Midbrain (tissue), 1 donor: ENCODE measurements at regions not wholly inside any gene's neighbourhood (a gene's known extent, or its start where the extent isn't known, plus 50 kb on each side); places are given as distances from the start of the nearest gene placed in this dataset.
"Not testable (repeated sequence)": the region's sequence is repeated elsewhere in the genome, so short reads cannot be mapped to it uniquely, and the experiment has no call there.

Experiments used
- DNase-seq: peaks from one replicate; lab custom pipeline; 2025; lab: John Stamatoyannopoulos, UW

GRCh38 chr9:71632776-71633175, 135.5 kb downstream of the CEMIP2 start:
- DNase-seq: no peak

GRCh38 chr9:71630377-71630995, 137.8 kb downstream of the CEMIP2 start:
- no peak for DNase-seq

- no peak for DNase-seq
Observed at GRCh38 chr9:71629578-71630215, 138.6 kb downstream of the CEMIP2 start.

GRCh38 chr9:71628247-71628646, 140.1 kb downstream of the CEMIP2 start:
- no peak for DNase-seq

- DNase-seq: no peak
Observed at GRCh38 chr9:71627537-71627936, 140.8 kb downstream of the CEMIP2 start.

- DNase-seq: no peak
Observed at GRCh38 chr9:71626395-71626794, 141.9 kb downstream of the CEMIP2 start.

GRCh38 chr9:71624728-71625127, 143.6 kb downstream of the CEMIP2 start:
- no peak for DNase-seq

GRCh38 chr9:71620746-71621145, 147.6 kb downstream of the CEMIP2 start:
- peak; percentile 53 for DNase-seq

- DNase-seq: no peak
Observed at GRCh38 chr9:71620331-71620730, 148.0 kb downstream of the CEMIP2 start.

- no peak for DNase-seq
Observed at GRCh38 chr9:71619926-71620325, 148.4 kb downstream of the CEMIP2 start.

GRCh38 chr9:71614409-71615010, 153.8 kb downstream of the CEMIP2 start:
- no peak for DNase-seq

GRCh38 chr9:71612889-71613288, 155.4 kb downstream of the CEMIP2 start:
- DNase-seq: no peak

GRCh38 chr9:71609448-71609830, 158.9 kb downstream of the CEMIP2 start:
- no peak for DNase-seq

- DNase-seq: no peak
Observed at GRCh38 chr9:71608825-71609447, 159.4 kb downstream of the CEMIP2 start.

GRCh38 chr9:71608021-71608420, 160.3 kb downstream of the CEMIP2 start:
- DNase-seq: no peak

GRCh38 chr9:71607461-71607881, 160.8 kb downstream of the CEMIP2 start:
- no peak for DNase-seq

GRCh38 chr9:71604197-71605063, 163.9 kb downstream of the CEMIP2 start:
- peak; percentile 46 for DNase-seq

- no peak for DNase-seq
Observed at GRCh38 chr9:71602652-71603051, 165.7 kb downstream of the CEMIP2 start.

GRCh38 chr9:71595762-71596161, 172.6 kb downstream of the CEMIP2 start:
- not testable (repeated sequence) for DNase-seq

- DNase-seq: no peak
Observed at GRCh38 chr9:71594541-71594940, 173.8 kb downstream of the CEMIP2 start.

- no peak for DNase-seq
Observed at GRCh38 chr9:71592400-71592799, 175.9 kb downstream of the CEMIP2 start.

GRCh38 chr9:71590362-71590761, 178.0 kb downstream of the CEMIP2 start:
- DNase-seq: no peak
